GM12878 (cell line): ENCODE measurements at regions not wholly inside any gene's neighbourhood (a gene's known extent, or its start where the extent isn't known, plus 50 kb on each side); places are given as distances from the start of the nearest gene placed in this dataset.

Source experiments
- KLF5 ChIP-seq: fragments of 450-650 bp; IDR thresholded peaks from 2 replicates; pipeline ENCODE4 v1.6.1; 2014; ENCODE audit warnings: mild to moderate bottlenecking; ENCODE audit not compliant: partially characterized antibody
- MYC ChIP-seq: IDR thresholded peaks from 2 replicates; pipeline ENCODE4 v1.6.1; 2011; ENCODE audit warnings: mild to moderate bottlenecking, low read length, moderate library complexity, inconsistent platforms; ENCODE audit not compliant: insufficient read depth, insufficient replicate concordance, insufficient read length, severe bottlenecking
- POLR2AphosphoS5 ChIP-seq: IDR thresholded peaks from 2 replicates; pipeline ENCODE4 v1.6.1; 2011; ENCODE audit warnings: mild to moderate bottlenecking, low read length, inconsistent platforms

DNA sequence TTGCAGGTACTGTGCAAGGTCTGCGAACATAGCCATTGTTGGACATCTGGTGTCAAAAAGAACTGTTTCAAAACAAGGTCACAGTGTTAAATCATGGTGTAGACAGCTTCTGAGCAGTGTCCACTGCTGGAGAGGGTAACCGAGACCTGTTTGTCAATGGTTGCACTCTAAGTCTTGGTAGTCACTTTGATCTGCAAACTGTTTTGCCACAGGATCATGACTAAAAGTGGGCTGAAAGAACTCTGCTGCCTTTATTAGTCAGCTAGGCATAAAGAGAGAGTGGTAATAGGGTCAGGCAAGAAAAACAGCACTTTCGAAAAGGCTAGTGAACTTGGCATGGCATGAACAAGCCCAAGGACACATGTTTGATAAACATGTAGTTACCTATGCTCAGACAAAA, 552.3 kb upstream of the CITED2 start:
- no peak for TF ChIP-seq KLF5
- no peak for TF ChIP-seq POLR2AphosphoS5
- no peak for TF ChIP-seq MYC
